ENCODE measurements at regions not wholly inside any gene's neighbourhood (a gene's known extent, or its start where the extent isn't known, plus 50 kb on each side); places are given as distances from the start of the nearest gene placed in this dataset.

GRCh38 chr11:25769287-25769686 is 562.6 kb upstream of the ANO3 start:
- TF ChIP-seq CTCF (IDR thresholded peaks at IDR 0.05): no peak
- TF ChIP-seq POLR2A (IDR thresholded peaks at IDR 0.05): no peak
